DND-41 (cell line): ENCODE measurements at regions not wholly inside any gene's neighbourhood (a gene's known extent, or its start where the extent isn't known, plus 50 kb on each side); places are given as distances from the start of the nearest gene placed in this dataset.
A peak's percentile ranks its signal among the peaks of the same experiment; 100 is the strongest.

Experiments
- EZH2 ChIP-seq: IDR thresholded peaks from 3 replicates; pipeline ENCODE4 v1.6.1; 2012; ENCODE audit warnings: borderline replicate concordance, low read depth, mild to moderate bottlenecking, moderate library complexity, low read length, inconsistent platforms; ENCODE audit not compliant: severe bottlenecking
- TF ChIP-seq, protein P1 (sequence below): IDR thresholded peaks from 2 replicates; pipeline ENCODE4 v1.5.1; 2012; ENCODE audit warnings: borderline replicate concordance, low read length, moderate library complexity, mild to moderate bottlenecking; ENCODE audit not compliant: poor library complexity, severe bottlenecking; ENCODE audit errors: extremely low read depth

DNA sequence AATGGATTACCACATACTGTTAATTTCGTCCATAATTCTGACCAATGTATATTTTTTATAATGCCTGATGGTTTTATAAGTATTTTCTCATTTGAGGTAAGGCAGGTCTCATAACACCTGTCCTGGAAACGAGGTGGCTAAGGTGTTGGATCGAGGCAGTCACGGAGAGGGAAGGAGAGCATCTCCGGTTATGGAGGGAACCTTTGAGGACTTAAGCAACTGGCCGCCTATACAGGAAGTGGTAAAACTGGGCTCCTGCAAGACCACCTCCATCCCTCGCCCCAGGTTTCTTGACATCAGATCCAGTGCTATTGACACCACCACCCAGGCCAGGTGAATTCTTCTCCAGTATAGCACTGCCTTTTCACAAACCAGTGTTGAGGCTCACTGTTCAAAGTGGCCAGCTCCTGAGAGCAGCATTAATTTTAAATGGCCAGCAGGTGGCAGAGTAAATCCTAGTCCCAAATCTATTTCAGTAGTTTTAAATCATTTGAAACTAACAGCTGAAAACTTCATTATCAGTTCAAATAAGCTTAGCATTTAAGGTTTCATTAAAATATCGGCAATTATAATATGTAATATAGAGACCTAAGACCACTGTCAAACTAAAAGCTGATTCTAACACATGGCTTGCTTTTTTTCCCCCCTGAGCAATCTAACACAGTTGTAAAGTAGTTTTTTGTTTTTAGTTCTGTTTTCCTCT is 100.8 kb downstream of the PPM1A start:
- TF ChIP-seq, protein P1, sequence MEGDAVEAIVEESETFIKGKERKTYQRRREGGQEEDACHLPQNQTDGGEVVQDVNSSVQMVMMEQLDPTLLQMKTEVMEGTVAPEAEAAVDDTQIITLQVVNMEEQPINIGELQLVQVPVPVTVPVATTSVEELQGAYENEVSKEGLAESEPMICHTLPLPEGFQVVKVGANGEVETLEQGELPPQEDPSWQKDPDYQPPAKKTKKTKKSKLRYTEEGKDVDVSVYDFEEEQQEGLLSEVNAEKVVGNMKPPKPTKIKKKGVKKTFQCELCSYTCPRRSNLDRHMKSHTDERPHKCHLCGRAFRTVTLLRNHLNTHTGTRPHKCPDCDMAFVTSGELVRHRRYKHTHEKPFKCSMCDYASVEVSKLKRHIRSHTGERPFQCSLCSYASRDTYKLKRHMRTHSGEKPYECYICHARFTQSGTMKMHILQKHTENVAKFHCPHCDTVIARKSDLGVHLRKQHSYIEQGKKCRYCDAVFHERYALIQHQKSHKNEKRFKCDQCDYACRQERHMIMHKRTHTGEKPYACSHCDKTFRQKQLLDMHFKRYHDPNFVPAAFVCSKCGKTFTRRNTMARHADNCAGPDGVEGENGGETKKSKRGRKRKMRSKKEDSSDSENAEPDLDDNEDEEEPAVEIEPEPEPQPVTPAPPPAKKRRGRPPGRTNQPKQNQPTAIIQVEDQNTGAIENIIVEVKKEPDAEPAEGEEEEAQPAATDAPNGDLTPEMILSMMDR, result peak; percentile 72
- TF ChIP-seq EZH2, result no peak
